HG03064 (cell line): ENCODE measurements at regions not wholly inside any gene's neighbourhood (a gene's known extent, or its start where the extent isn't known, plus 50 kb on each side); places are given as distances from the start of the nearest gene placed in this dataset.

Experiments used
- ATAC-seq: cut with Tn5 transposase; IDR thresholded peaks from one replicate; pipeline ENCODE4 v1.9.1; 2021; ENCODE audit warnings: low read depth; ENCODE audit not compliant: unreplicated experiment

DNA sequence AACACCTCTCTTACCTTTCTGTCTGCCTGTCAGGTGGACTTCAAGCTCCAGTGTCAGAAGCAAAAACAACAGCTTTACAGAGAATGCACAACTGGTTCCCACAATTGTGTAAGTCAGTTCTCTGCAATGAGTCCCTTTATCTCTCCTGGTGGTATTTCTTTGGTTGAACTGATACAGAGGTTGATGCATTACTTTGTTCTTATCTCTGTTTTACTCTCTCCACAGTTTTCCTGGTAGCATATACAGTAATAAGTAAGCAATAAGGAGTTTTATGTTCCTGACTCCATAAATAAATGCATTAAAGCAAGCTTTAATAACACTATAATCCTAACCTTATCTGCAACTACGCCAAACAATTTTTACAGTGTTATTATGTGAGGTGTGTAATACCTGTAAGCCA, 310.3 kb upstream of the GYPC start:
- ATAC-seq = no peak

DNA sequence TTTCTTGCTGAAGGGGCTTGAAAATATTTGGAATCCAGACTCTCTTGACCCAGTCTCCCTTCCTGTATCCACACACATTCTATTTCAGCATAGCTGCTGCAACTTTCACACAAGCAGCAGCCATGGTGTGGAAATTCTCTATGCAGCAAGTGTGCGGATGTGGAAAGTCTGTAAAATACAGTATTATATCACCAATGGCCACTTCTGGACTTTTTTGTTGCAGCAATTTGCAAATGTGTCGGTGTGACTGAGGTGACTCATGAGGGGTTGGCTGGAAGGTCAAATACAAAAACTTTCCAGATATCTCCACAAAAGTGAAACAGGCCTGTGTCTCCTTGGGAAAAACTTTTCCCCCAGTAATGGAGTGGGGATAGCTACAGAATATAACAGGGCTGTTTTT, 299.3 kb upstream of the GYPC start:
- no peak for ATAC-seq

DNA sequence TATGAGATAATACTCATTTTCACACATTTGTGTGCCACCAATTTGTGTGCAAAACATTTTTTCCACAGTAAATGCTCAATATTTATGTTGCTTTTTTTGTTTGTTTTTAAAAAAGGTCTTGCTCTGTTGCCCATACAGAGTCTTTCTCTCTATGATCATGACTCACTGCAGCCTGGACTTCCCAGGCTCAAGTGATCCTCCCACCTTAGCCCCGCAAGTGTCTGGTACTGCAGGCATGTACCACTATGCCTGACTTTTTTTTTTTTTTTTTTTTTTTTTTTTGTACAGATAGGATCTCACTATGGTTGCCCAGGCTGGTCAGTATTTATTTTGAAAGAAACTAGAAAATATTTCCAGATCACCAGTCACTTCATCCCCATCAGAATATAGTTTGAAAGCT, 297.8 kb upstream of the GYPC start:
- no peak for ATAC-seq

DNA sequence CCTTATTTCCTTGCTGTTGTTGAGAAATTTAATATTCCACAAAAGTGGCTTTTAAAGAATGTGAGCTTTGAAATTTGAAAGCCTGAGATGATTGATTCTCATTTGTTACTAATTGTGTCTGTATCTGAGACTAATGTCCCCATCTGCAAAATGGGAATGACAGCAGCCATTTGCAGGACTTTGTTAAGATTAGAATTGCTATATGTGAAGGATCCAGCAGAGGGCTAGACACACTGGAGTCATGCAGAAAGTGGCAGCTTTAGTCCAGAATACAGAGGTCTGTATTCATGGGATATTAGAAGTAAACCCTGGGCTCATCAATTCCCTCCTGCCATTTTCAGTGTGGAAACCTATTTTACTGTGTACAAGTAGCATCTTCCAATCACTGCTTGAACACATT, 296.5 kb upstream of the GYPC start:
- ATAC-seq = no peak

DNA sequence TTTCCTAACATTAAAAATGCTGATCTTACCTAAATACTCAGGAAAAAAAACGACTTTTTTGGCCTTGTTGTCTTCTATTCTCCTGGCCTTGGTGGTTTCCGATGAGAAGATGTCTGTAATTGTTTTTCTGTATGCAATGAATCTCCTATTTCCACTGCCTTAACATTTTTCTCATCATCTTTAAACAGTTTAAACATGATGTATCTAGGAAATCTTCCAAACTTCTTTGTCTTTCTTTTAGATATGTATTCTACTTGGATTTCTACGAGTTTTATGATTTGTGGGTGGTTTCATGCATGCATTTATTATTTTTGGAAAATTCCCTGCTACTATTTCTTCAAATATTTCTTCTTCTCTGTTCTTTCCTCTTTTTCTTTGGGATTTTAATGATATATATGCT, 288.6 kb upstream of the GYPC start:
- ATAC-seq = no peak

DNA sequence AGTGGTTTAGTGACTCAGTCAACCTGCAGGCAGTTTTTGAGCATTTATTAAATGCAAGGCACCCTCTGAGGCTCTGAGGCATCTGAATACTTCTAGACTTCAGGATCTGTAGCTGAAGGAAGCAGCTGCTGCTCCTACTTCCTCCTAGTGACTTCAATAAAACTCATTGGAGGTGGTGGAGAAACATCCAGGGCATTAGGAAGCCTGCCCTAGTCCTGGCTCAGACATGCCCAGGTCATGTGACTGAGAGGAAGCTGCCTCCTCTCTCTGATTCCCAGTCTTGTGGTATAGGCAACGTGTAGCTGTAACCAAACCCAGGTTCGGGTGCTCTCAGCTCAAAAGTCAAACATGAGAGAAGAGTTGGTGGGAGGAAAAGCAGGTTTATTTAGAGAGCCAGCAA, 287.2 kb upstream of the GYPC start:
- no peak for ATAC-seq

DNA sequence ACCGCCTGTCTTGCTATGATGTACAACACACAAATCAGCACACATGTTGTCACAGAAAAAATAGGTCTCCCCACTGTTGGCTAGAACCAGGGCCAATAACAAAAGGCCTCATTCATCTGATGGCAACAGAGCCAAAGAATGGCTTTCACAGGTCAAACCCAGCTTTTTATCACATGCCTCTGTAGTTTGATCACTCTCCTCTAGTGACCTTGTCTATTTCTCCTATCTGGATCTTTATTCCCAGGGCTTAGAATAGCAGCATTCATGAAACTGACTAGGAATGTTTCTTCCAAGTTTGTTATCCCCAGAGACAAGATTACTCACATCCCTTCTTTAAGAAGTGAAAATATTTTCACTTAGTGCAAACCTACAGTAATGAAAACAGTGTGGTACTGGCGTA, 285.8 kb upstream of the GYPC start:
- ATAC-seq = no peak

DNA sequence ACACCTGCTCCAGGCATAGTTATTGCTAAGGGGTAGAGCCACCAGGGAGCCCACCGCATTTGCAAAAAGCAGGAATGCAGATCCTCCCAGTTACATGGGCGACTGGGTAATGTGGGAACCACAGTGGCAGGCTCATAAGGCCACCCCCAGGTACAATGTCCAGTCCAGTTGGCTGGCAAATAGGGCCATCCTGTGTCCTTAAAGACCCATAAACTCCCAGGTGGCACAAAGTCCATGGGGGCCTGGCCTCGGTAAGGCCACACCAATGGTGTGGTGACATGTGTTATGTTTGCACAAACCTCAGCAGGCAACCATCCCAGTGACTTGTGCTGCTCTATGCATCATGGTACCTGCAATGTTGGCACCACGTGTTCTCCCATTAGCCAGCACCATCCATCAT, 283.6 kb upstream of the GYPC start:
- ATAC-seq = no peak

DNA sequence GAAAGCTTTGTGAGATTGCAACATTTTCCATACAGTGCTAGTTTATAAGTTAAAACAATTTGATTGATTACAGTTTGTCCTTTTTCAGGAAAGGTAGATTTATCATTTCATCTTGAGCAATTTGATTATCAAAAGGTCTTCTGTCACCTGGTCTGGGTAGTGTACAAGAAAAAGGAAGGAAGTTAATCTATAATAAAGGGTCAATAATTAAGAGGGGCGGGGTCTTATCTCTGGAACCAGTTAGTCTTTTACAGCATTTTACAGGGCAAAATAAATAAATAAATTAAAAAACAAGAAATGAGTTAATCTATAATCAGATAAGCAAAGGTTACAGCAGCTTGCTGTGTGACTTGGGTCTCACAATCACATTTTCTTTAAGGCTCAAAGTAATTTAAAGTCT, 277.8 kb upstream of the GYPC start:
- ATAC-seq = no peak

DNA sequence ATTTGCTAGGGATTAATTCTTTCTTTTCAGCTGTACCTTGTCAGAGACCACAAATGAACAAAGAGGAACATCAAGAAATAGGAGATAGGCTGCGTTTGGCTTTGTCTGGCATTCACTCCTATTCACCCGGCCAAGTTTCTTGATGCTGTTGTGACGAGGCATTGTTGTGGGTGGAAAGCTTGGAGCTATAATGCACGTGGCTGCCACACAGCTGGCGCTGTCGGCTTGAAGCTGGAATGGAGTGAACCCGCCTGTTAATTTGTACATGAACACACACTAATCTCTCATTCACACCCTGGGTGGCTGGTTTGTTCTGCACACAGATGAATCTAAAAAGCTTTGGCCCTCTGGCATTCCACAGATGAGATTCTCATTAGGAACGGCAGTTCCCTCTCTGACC, 274.9 kb upstream of the GYPC start:
- no peak for ATAC-seq

DNA sequence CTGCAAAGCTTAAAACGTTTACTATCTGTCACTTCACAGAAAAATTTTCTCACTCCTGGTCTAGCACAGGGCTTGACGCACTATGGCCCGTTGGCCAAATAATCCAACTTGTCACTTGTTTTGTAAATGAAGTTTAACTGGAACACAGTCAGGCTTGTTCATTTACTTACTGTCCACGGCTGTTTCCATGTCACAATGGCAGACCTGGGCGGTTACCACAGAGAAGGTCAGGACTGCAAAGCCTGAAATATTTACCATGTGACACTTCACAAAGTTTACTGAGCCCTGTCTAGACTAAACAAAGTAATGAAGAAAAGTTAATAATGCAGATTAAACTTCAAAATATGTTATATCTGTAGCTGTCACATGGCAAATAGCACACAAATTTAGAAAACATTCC, 273.0 kb upstream of the GYPC start:
- no peak for ATAC-seq

DNA sequence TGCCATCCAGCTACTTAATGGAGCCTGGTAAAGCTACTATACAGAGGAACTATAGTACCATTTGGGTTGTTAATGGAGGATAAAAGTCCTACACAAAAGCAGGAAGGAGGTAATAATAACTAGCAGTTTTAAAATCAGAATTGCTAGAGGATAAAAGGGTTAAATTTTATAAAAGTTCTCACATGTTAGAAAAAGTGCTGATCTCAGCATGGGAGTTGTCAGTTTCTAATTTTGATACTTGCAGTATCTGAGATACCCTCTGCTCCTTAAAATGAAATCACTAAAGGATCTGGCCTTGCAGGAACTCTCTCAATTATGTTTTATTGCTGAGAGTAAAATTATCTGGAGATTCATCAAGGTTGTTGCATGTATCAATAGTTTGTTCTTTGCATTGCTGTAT, 272.2 kb upstream of the GYPC start:
- ATAC-seq = no peak

DNA sequence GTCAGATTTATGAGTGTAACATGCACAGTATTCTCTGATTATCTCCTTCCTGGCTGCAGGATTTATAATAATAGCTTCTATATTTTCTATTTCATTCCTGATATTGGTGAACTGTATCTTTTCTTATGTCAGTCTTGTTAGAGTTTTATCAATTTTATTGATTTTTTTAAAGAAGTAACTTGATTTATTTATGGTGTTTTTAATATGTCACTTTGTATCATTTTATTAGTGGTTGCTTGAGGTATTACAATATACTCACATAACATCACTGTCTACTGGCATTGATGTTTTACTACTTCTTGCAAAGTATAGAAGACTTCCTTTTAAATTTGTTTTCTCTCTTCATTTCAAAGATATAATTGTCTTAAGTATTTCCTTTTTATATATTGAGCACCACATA, 270.5 kb upstream of the GYPC start:
- ATAC-seq = no peak

DNA sequence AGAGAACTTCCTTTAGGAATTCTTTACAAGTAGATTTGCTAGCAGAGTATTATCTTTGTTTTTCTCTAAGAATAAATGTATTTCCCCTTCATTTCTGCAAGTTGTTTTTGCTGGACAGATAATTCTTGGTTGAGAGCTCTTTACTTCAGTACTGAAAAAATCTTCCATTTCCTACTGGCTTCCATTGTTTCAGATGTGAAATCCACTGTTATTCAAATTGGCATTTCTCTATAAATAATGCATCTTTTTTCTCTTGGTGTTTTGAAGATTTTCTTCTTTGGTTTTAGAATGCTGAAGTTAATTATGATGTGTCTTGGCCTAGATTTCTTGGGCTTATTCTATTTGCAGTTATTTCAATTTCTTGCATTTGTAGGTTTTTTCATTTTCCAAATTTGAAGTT, 270.0 kb upstream of the GYPC start:
- no peak for ATAC-seq

DNA sequence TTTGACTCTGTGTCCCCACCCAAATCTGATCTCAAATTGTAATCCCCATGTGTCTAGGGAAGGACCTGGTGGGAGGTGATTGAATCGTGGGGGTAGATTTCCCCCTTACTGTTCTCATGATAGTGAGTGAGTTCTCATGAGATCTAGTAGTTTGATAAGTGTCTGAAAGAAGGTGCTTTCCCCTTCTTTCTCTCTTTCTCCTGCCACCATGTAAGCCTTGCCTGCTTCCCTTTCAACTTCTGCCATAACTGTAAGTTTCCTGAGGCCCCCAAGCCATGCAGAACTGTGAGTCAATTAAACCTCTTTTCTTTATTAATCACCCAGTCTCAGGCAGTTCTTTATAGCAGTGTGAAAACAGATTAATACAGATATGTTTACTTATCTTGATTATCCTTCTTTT, 266.5 kb upstream of the GYPC start:
- ATAC-seq = no peak

DNA sequence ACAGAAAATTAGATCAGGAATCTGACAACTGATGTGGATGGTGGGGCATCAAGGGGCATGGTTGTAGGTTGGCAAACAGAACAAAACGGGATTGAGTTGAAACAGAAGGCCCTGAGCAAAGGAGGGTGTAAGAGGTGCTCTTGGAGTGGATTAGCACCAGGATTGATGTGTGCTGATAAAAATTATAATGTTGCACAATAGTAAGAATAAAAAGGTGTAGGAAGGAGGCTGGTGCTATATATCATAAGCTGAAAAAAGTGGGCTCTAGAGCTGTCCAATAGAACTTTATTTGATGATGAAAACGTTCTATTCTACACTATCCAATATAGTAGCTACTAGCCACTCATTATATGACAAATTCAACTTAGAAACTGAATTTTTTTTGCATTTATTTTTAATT, 263.1 kb upstream of the GYPC start:
- no peak for ATAC-seq

DNA sequence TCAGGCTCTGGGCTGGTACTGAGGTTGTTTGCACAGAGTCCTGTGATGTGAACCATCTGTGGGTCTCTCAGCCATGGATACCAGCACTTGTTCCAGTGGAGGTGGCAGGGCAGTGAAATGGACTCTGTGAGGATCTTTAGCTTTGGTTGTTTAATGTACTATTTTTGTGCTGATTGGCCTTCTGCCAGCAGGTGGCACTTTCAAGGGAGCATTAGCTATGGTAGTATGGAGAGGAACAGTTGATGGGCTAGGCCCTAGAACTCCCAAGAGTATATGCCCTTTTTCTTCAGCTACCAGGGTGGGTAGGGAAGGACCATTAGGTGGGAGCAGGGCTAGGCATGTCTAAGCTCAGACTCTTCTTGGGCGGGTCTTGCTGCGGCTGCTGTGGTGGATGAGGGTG, 257.0 kb upstream of the GYPC start:
- ATAC-seq = no peak

DNA sequence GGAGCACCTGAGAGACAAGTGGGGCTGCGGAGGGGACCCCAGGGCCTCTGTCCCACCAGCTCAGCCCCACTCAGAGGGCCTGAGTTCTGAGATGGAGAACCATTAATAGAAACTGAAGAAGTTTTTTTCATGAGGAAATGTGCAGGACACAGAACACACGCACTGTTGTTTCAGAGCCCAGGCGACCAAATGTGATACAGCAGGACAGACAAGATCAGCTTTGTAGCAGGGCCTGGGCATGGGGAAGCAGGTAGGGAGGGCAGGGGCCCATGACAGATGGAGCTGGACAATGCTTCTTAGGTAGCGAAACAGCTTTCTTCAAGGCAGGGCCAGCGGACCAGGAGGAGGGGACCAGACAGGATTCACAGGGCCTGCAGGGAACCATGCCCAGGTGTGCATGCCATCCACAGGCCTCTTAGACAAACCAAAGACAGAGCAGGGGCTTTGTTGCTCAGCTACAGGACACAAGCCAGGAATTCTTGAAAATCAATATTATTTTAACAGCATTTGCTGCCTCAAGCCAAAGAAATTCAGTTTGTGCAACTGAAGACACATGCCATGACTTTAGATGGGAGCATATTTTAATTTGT, 252.8 kb upstream of the GYPC start:
- no peak for ATAC-seq

DNA sequence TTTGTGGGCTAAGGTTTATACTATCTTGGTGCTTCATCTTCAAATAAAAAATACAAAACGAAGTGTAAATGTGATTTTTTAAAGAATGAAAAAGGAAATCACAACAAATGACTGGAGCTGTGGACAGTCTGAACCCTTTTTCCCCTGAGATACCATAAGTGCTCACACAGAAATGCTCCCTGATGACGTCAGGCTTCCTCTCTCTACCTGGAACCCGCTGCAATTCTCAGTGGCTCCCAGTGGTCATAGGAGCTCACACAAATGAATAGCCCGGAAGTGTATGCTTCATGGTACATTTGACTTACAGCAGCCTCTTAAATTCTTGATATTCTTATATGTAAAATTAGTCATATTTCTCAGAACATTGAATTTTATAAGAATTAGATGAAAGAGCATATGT, 249.7 kb upstream of the GYPC start:
- no peak for ATAC-seq

DNA sequence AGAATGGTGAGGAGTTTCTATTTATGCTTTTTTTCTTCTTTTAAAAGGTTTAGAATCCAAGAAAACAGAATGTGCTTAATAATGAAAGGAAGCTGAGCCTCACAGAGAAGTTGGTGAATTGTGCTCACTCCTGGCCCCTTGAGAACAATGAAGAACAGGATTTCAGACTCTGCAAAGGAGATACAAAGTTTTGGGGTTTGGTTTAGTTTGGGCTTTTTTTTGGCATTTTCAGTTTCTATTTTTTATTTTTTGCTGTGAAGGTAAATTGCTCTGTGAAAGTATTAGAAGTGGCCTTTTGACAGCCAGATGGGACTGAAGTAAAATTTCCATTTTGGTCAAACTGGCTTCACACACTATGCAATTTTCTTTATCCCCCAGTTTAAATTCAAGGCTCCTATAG, 247.3 kb upstream of the GYPC start:
- no peak for ATAC-seq

DNA sequence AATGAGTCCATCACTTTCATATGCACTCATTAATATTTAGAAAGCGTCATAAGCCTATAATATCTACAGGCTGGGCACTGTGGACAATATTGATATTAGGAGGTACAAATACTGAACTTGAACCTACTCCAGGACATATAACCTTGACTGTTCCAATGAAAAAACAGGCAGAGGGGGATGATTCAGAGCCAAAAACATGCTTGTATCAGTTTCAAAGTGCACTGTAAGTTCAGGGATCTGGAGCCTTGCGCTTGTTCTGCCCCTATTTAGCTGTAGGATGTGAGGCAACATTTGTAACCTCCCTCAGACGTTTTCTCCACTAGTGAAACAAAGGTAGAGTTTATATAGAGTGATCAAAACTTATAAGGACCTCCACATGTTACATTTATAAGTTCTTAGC, 246.1 kb upstream of the GYPC start:
- no peak for ATAC-seq

DNA sequence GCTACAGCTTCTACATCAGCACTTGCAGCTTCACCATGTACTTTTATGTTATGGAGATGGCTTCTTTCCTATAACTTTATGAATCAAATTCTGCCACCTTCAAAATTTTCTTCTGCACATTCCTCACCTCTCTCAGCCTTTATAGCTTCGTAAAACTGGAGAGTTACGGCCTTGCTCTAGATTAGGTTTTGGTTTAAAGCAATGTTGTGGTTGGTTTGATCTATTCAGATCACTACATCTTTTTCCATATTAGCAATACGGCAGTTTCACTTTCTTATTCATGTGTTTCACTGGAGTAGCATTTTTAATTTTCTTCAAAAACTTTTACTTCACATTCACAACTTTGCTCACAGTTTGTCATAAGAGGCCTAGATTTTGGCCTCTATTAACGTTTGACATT, 242.9 kb upstream of the GYPC start:
- no peak for ATAC-seq

DNA sequence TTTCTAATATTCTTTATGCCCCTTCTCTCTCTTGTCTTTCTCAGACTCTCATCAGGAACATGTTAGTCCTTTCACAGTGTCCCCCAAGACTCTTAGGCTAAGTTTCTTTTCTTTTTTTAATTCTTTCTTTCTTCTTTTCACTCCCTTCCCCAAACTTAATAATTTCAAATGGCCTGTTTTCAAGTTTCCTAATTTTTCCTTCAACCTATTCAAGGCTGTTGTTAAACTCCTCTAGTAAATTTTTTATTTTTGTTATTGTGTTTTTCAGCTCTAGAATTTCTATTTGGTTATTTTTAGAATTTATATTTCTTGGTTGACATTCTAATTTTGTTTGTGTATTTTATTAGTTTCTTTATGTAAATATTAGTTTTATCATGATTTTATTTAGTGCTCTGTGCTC, 236.6 kb upstream of the GYPC start:
- ATAC-seq = no peak

DNA sequence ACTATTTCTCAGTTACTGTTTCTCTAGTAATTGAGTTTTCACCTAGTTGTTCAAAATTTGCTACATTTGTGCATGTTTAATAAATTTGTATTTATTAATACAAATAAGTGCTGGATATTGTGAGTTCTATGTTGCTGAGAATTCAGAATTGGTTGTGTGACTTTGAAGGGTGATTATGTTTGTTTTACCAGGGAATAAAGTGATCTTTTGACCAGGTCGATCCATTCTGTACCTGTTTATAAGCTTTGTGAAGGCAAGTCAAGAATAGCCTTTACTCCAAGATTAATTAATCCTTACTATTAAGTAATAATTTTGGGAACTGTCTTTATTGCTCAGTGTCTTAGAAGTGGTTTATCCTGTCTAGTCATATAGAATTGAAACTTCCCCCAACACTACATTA, 230.0 kb upstream of the GYPC start:
- ATAC-seq = no peak
